Neutrophil (primary cell): ENCODE measurements at regions not wholly inside any gene's neighbourhood (a gene's known extent, or its start where the extent isn't known, plus 50 kb on each side); places are given as distances from the start of the nearest gene placed in this dataset.

Experiments
- H3K27ac ChIP-seq: fragments of 200-600 bp; sonication (generic); 2 replicates; pipeline ENCODE4 v1.5.1; 2016; ENCODE audit warnings: mild to moderate bottlenecking, moderate library complexity
- H3K27me3 ChIP-seq: fragments of 200-600 bp; sonication (generic); 2 replicates; pipeline ENCODE4 v1.6.0; 2016; ENCODE audit warnings: mild to moderate bottlenecking
- H3K36me3 ChIP-seq: fragments of 200-600 bp; sonication (generic); 2 replicates; pipeline ENCODE4 v1.5.1; 2017
- H3K4me1 ChIP-seq, 2 experiments: fragments of 200-600 bp in 1 of 2; sonication (generic) in 1 of 2; 1 replicate in 1 of 2; 2 replicates in 1 of 2; pipeline versions ENCODE4 v1.5.1 to v1.6.1; 2013 to 2016; ENCODE audit warnings: low read depth in 1 of 2, low read length in 1 of 2, mild to moderate bottlenecking in 1 of 2, moderate library complexity in 1 of 2; ENCODE audit not compliant: control insufficient read depth in 1 of 2, insufficient read depth in 1 of 2
- H3K4me3 ChIP-seq, 2 experiments: fragments of 200-600 bp in 1 of 2; sonication (generic) in 1 of 2; 1 replicate in 1 of 2; 2 replicates in 1 of 2; pipeline ENCODE4 v1.5.1; 2013 to 2016; ENCODE audit warnings: low read depth in 1 of 2, low read length in 1 of 2, mild to moderate bottlenecking in 1 of 2, moderate library complexity in 1 of 2
- H3K9me3 ChIP-seq: fragments of 200-600 bp; sonication (generic); 2 replicates; pipeline ENCODE4 v1.5.1; 2016
- CTCF ChIP-seq: fragments of 200-600 bp; sonication (generic); IDR thresholded peaks from 2 replicates; pipeline ENCODE4 v1.5.1; 2016; ENCODE audit warnings: antibody characterized with exemption

GRCh38 chr10:124183617-124184016, 90.2 kb upstream of the CHST15 start:
- H3K4me1 ChIP-seq, result no peaks in the 10 kb centered on the region
- no peak for TF ChIP-seq CTCF

GRCh38 chr10:124182088-124182541, 88.7 kb upstream of the CHST15 start:
- Histone ChIP-seq H3K4me3 (no peak overlapping the region), H3K27ac (no peak overlapping the region), H3K27me3 (peaks cover 2% of the 10 kb centered on the region), H3K36me3 (no peaks in the 10 kb centered on the region), H3K4me1 (no peaks in the 10 kb centered on the region), H3K9me3 (no peaks in the 10 kb centered on the region)
- no peak for TF ChIP-seq CTCF

More at GRCh38 chr10:124183617-124184016, 90.2 kb upstream of the CHST15 start:
- no peaks in the 10 kb centered on the region for H3K9me3 ChIP-seq
- H3K36me3 ChIP-seq, result no peaks in the 10 kb centered on the region
- no peak overlapping the region for H3K27ac ChIP-seq
- no peak overlapping the region for H3K4me3 ChIP-seq
- H3K27me3 ChIP-seq, result no peaks in the 10 kb centered on the region

- H3K9me3 ChIP-seq, result no peaks in the 10 kb centered on the region
- no peaks in the 10 kb centered on the region for H3K4me1 ChIP-seq
- H3K36me3 ChIP-seq, result no peaks in the 10 kb centered on the region
- no peak for TF ChIP-seq CTCF
- peaks cover 7% of the 10 kb centered on the region for H3K27me3 ChIP-seq
- H3K27ac ChIP-seq, result no peak overlapping the region
- H3K4me3 ChIP-seq, result no peak overlapping the region
These were observed 88.3 kb upstream of the CHST15 start for GRCh38 chr10:124181656-124182055.

GRCh38 chr10:124180947-124181549, 87.7 kb upstream of the CHST15 start:
- TF ChIP-seq CTCF, result no peak
- H3K27ac ChIP-seq, result no peak overlapping the region
- H3K4me1 ChIP-seq, result no peaks in the 10 kb centered on the region

GRCh38 chr10:124180044-124180745, 86.8 kb upstream of the CHST15 start:
- peaks cover 19% of the 10 kb centered on the region for H3K27me3 ChIP-seq
- TF ChIP-seq CTCF, result no peak

More at GRCh38 chr10:124180947-124181549, 87.7 kb upstream of the CHST15 start:
- no peaks in the 10 kb centered on the region for H3K36me3 ChIP-seq
- H3K4me3 ChIP-seq, result no peak overlapping the region
- no peaks in the 10 kb centered on the region for H3K9me3 ChIP-seq
- peaks cover 13% of the 10 kb centered on the region for H3K27me3 ChIP-seq

More at GRCh38 chr10:124180044-124180745, 86.8 kb upstream of the CHST15 start:
- Histone ChIP-seq H3K4me3 (no peak overlapping the region), H3K4me1 (no peaks in the 10 kb centered on the region), H3K9me3 (no peaks in the 10 kb centered on the region), H3K27ac (no peak overlapping the region), H3K36me3 (no peaks in the 10 kb centered on the region)
